Heart left ventricle (tissue), 16 donors: ENCODE measurements at regions not wholly inside any gene's neighbourhood (a gene's known extent, or its start where the extent isn't known, plus 50 kb on each side); places are given as distances from the start of the nearest gene placed in this dataset.
"Not testable (repeated sequence)": the region's sequence is repeated elsewhere in the genome, so short reads cannot be mapped to it uniquely, and the experiment has no call there.

Experiments used
- ATAC-seq, 4 donors: fragments of 200-7000 bp; cut with Tn5 transposase; one replicate each; pipeline ENCODE4 v1.9.1; 2020 to 2022; ENCODE audit warnings: moderate library complexity in 4 of 4, mild to moderate bottlenecking in 3 of 4, moderate number of reproducible peaks in 1 of 4
- DNase-seq, 5 donors: peaks; one replicate each; pipeline ENCODE4 v3.0.0-alpha.2; 2020
- H3K27ac ChIP-seq, 12 donors: fragments of 200-600 bp; sonication (generic) in 4 of 12; one replicate each; pipeline versions ENCODE4 v1.5.0 to v1.8.0; 2016 to 2022; ENCODE audit warnings: mild to moderate bottlenecking in 2 of 12
- H3K27me3 ChIP-seq, 9 donors: fragments of 200-600 bp; sonication (generic) in 2 of 9; one replicate each; pipeline versions ENCODE4 v1.5.1 to v1.8.0; 2016 to 2022; ENCODE audit warnings: mild to moderate bottlenecking in 3 of 9
- H3K36me3 ChIP-seq, 9 donors: fragments of 200-600 bp; sonication (generic) in 2 of 9; one replicate each; pipeline versions ENCODE4 v1.5.0 to v1.8.0; 2018 to 2022; ENCODE audit warnings: mild to moderate bottlenecking in 2 of 9
- H3K4me1 ChIP-seq, 12 donors: fragments of 200-600 bp; sonication (generic) in 4 of 12; one replicate each; pipeline versions ENCODE4 v1.5.0 to v1.8.0; 2016 to 2022; ENCODE audit warnings: mild to moderate bottlenecking in 3 of 12
- H3K4me3 ChIP-seq, 12 donors: fragments of 200-600 bp; sonication (generic) in 4 of 12; one replicate each; pipeline versions ENCODE4 v1.5.0 to v1.8.0; 2017 to 2022; ENCODE audit warnings: mild to moderate bottlenecking in 9 of 12, moderate library complexity in 4 of 12
- H3K9me3 ChIP-seq, 12 donors: fragments of 200-600 bp; sonication (generic) in 4 of 12; one replicate each; pipeline versions ENCODE4 v1.5.0 to v1.8.0; 2016 to 2022; ENCODE audit warnings: mild to moderate bottlenecking in 1 of 12
- CTCF ChIP-seq, 12 donors: fragments of 200-600 bp; sonication (generic) in 4 of 12; IDR thresholded peaks; one replicate each; pipeline versions ENCODE4 v1.5.0 to v1.8.0; 2018 to 2022; ENCODE audit warnings: antibody characterized with exemption in 12 of 12, mild to moderate bottlenecking in 5 of 12
- POLR2A ChIP-seq, 2 donors: fragments of 450-650 bp; IDR thresholded peaks; one replicate each; pipeline ENCODE4 v1.6.1; 2017; ENCODE audit warnings: antibody characterized with exemption in 2 of 2, mild to moderate bottlenecking in 2 of 2, moderate library complexity in 2 of 2
- whole genome bisulfite sequencing, 4 donors: extraction: QIAGEN DNeasy Blood & Tissue Kit in 2 of 4; methylation state at CpG; one replicate each; pipeline versions ENCODE4 v1.1.5 to v1.1.7; 2013 to 2018; 5-methylcytosine and 5-hydroxymethylcytosine counted together
- intact Hi-C, 10 donors: fragments of 100-400 bp; cut with DNase I; formaldehyde crosslinking; loops; one replicate each; pipeline versions ENCODE4 v1.11.1 to v1.14.2; 2022
- donor health status: ischemic (EF 13 %, LVEDD 7.1; RV severe dilation, severe dysfunction).
- donor health status: healthy with polysubstance abuse.
- donor health status: DM: no; HTN: yes; CAD: no.
- donor health status: DM: no; HTN: no; CAD: no.
- donor health status: ischemic (EF 25% LVEDD 6.9; RV normal size, moderate dysfunction).
- donor health status: ischemic (EF 25% LVEDD 5.7; RV mildly dilated, moderate dysfunction).
- donor health status: healthy.
- donor health status: DM: yes; HTN: yes; CAD: no.
- donor health status: ischemic (EF 35%, LVEDD 5.7; RV mildly dilated, moderate dysfunction).
- donor health status: nonischemic (EF 11% LVEDD 7.7; RV severe dilation, severe dysfunction).
- donor health status: DM: yes; HTN: yes; CAD: no.
- donor health status: PGD.
- donor health status: ischemic (EF 29% LVEDD 5.4; RV normal size, mild dysfunction).
- donor health status: nonischemic (EF 23%, LVEDD 6.1; RV moderate dilation, normal function).

DNA sequence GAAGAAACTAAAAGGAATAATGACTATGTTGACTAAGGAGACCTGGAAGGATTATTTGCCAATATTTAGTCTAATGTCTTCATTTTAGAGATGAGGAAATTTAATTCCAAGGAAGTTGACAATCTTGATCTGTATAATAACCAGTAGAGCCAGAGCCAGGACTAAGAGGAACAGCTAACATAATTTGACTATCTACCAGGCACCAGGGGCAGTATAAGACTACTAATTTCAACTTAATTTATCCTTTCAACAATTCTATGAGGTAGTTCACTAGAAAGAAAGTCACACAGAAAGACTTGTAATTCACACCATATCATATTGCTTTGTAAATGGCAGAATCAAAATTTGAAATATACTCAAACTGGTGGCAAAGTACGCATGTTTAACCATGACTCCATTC is 273.0 kb upstream of the STXBP5 start:
- H3K36me3 ChIP-seq, result no peaks in the 10 kb centered on the region
- no peaks in the 10 kb centered on the region for H3K9me3 ChIP-seq
- 91 to 97% (median 95%) methylated on average over 1 of the region's 1 CpG for WGBS, 4 donors
- no peak overlapping the region for H3K4me3 ChIP-seq
- no peaks in the 10 kb centered on the region for H3K4me1 ChIP-seq
- no peak for DNase-seq
- ATAC-seq, result no peak
- intact Hi-C loops, result no loop called here
- H3K27ac ChIP-seq, result no peak overlapping the region
- no peaks in the 10 kb centered on the region for H3K27me3 ChIP-seq
- no peak for TF ChIP-seq POLR2A (IDR thresholded peaks at IDR 0.05)
- TF ChIP-seq CTCF (IDR thresholded peaks at IDR 0.05), result no peak

DNA sequence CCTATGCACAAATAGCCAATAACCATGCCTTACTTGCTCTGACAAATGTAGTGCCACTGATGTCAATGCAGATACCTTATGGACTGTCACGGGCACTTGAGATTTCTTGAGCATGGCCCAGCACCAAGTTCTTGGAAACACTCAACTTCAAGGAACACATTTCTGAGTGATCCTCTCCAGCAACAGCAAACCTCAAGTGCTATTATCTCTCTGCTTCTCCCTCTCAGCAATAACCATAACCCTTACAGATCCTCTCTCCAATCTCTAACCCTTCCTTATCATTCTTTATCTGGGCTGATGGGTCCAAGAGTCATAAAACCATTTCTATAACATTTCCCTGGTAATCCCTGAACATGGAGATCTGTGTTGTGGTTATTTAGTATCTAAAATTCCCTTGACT is 266.9 kb upstream of the STXBP5 start:
- no peak overlapping the region for H3K27ac ChIP-seq
- no peak overlapping the region for H3K4me3 ChIP-seq
- intact Hi-C loops, result no loop called here
- TF ChIP-seq CTCF (IDR thresholded peaks at IDR 0.05) (no peak), POLR2A (IDR thresholded peaks at IDR 0.05) (no peak)
- no peaks in the 10 kb centered on the region for H3K36me3 ChIP-seq
- no peaks in the 10 kb centered on the region for H3K4me1 ChIP-seq
- peaks cover 0 to 4% (median 0%) of the 10 kb centered on the region in 12 donors for H3K9me3 ChIP-seq
- 67 to 84% (median 78%) methylated on average over 1 of the region's 1 CpG for WGBS, 4 donors
- H3K27me3 ChIP-seq, result no peaks in the 10 kb centered on the region
- DNase-seq, result no peak
- no peak for ATAC-seq

- no peak for TF ChIP-seq CTCF (IDR thresholded peaks at IDR 0.05)
- TF ChIP-seq POLR2A (IDR thresholded peaks at IDR 0.05), result no peak
- intact Hi-C loops, result no loop called here
- Histone ChIP-seq H3K36me3 (no peaks in the 10 kb centered on the region), H3K27ac (no peak overlapping the region), H3K9me3 (peaks cover 0 to 8% (median 0%) of the 10 kb centered on the region in 12 donors), H3K27me3 (no peaks in the 10 kb centered on the region), H3K4me3 (no peak overlapping the region), H3K4me1 (no peaks in the 10 kb centered on the region)
- 28 to 68% (median 48%) methylated on average over 1 of the region's 1 CpG for WGBS, 4 donors
- no peak for DNase-seq
- ATAC-seq, result no peak
Observed at GRCh38 chr6:146938266-146938665, 266.0 kb upstream of the STXBP5 start.

DNA sequence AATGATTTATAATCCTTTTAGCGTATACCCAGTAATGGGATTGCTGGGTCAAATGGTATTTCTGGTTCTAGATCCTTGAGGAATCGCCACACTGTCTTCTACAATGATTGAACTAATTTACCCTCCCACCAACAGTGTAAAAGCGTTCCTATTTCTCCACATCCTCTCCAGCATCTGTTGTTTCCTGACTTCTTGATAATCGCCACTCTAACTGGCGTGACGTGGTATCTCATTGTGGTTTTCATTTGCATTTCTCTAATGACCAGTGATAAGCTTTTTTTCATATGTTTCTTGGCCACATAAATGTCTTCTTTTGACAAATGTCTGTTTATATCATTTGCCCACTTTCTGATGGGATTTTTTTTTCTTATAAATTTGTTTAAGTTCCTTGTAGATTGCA is 264.8 kb upstream of the STXBP5 start:
- H3K4me3 ChIP-seq, H3K27me3 ChIP-seq, H3K36me3 ChIP-seq, intact Hi-C loops, DNase-seq, H3K4me1 ChIP-seq, H3K9me3 ChIP-seq, H3K27ac ChIP-seq, ATAC-seq: not testable (repeated sequence)
- WGBS, 4 donors, result 59 to 68% (median 68%) methylated on average over 6 of the region's 6 CpGs

GRCh38 chr6:146943664-146944063 is 260.6 kb upstream of the STXBP5 start:
- Histone ChIP-seq H3K27me3 (no peaks in the 10 kb centered on the region), H3K9me3 (peaks cover 0 to 14% (median 0%) of the 10 kb centered on the region in 12 donors), H3K4me3 (no peak overlapping the region), H3K27ac (no peak overlapping the region), H3K36me3 (no peaks in the 10 kb centered on the region), H3K4me1 (no peaks in the 10 kb centered on the region)
- intact Hi-C loops, result no loop called here
- TF ChIP-seq POLR2A (IDR thresholded peaks at IDR 0.05) (no peak), CTCF (IDR thresholded peaks at IDR 0.05) (no peak)
- ATAC-seq (no peak), DNase-seq (no peak)
- 77 to 99% (median 89%) methylated on average over 4 of the region's 4 CpGs for WGBS, 4 donors
